ENCODE measurements at regions not wholly inside any gene's neighbourhood (a gene's known extent, or its start where the extent isn't known, plus 50 kb on each side); places are given as distances from the start of the nearest gene placed in this dataset.
"Not testable (repeated sequence)": the region's sequence is repeated elsewhere in the genome, so short reads cannot be mapped to it uniquely, and the experiment has no call there.

GRCh38 chr14:37763266-37763665 lies 167.8 kb downstream of the TTC6 start:
- DNase-seq (ENCODE audit: low read depth): no peak
- no peak overlapping the region for H3K4me3 ChIP-seq (ENCODE audit: control insufficient read depth, low read depth, low read length)
- no peak for TF ChIP-seq CTCF (IDR thresholded peaks at IDR 0.05; ENCODE audit: control insufficient read depth, insufficient read depth, low read depth, low read length, missing control alignments)

GRCh38 chr14:37772283-37772682 lies 176.9 kb downstream of the TTC6 start:
- not testable (repeated sequence) for H3K4me3 ChIP-seq (ENCODE audit: control insufficient read depth, low read depth, low read length); DNase-seq (ENCODE audit: low read depth)

GRCh38 chr14:37776791-37777499 lies 181.5 kb downstream of the TTC6 start:
- no peak for TF ChIP-seq CTCF (IDR thresholded peaks at IDR 0.05; ENCODE audit: control insufficient read depth, insufficient read depth, low read depth, low read length, missing control alignments)
- no peak for DNase-seq (ENCODE audit: low read depth)
- no peak overlapping the region for H3K4me3 ChIP-seq (ENCODE audit: control insufficient read depth, low read depth, low read length)

- DNase-seq (ENCODE audit: low read depth): no peak
- no peak overlapping the region for H3K4me3 ChIP-seq (ENCODE audit: control insufficient read depth, low read depth, low read length)
- TF ChIP-seq CTCF (IDR thresholded peaks at IDR 0.05; ENCODE audit: control insufficient read depth, insufficient read depth, low read depth, low read length, missing control alignments): no peak
These were observed 182.9 kb downstream of the TTC6 start for GRCh38 chr14:37778135-37778943.

- DNase-seq (ENCODE audit: low read depth): no peak
- H3K4me3 ChIP-seq (ENCODE audit: control insufficient read depth, low read depth, low read length): no peak overlapping the region
- TF ChIP-seq CTCF (IDR thresholded peaks at IDR 0.05; ENCODE audit: control insufficient read depth, insufficient read depth, low read depth, low read length, missing control alignments): no peak
These were observed 184.1 kb downstream of the TTC6 start for GRCh38 chr14:37779480-37779879.

GRCh38 chr14:37780731-37781130 lies 185.3 kb downstream of the TTC6 start:
- H3K4me3 ChIP-seq (ENCODE audit: control insufficient read depth, low read depth, low read length); DNase-seq (ENCODE audit: low read depth): not testable (repeated sequence)

- DNase-seq (ENCODE audit: low read depth); H3K4me3 ChIP-seq (ENCODE audit: control insufficient read depth, low read depth, low read length): not testable (repeated sequence)
These were observed 188.9 kb downstream of the TTC6 start for GRCh38 chr14:37784203-37784826.

GRCh38 chr14:37784827-37785223 lies 189.4 kb downstream of the TTC6 start:
- DNase-seq (ENCODE audit: low read depth); H3K4me3 ChIP-seq (ENCODE audit: control insufficient read depth, low read depth, low read length): not testable (repeated sequence)

- DNase-seq (ENCODE audit: low read depth); H3K4me3 ChIP-seq (ENCODE audit: control insufficient read depth, low read depth, low read length): not testable (repeated sequence)
These were observed 189.9 kb downstream of the TTC6 start for GRCh38 chr14:37785298-37785697.

- not testable (repeated sequence) for H3K4me3 ChIP-seq (ENCODE audit: control insufficient read depth, low read depth, low read length); DNase-seq (ENCODE audit: low read depth)
These were observed 190.7 kb downstream of the TTC6 start for GRCh38 chr14:37786114-37786625.
